HCT116 (cell line): ENCODE measurements at regions not wholly inside any gene's neighbourhood (a gene's known extent, or its start where the extent isn't known, plus 50 kb on each side); places are given as distances from the start of the nearest gene placed in this dataset.

Experiments
- ATAC-seq: fragments of 200-7000 bp; cut with Tn5 transposase; 2 replicates; pipeline ENCODE4 v1.9.1; 2020; ENCODE audit warnings: mild to moderate bottlenecking, moderate library complexity
- BruUV-seq: library from RNA; stranded (reverse); fragments of 400-500 nt; replicated peaks from 2 replicates; lab custom pipeline; 2021; lab: Mats Ljungman, UMichigan
- CTCF ChIA-PET: fragments of 300-600 bp; sonication (Branson Sonifier 250); formaldehyde crosslinking; loops from one replicate; lab custom pipeline; 2021; ENCODE audit warnings: antibody characterized with exemption; lab: Charles Lee
- POLR2A ChIA-PET: fragments of 300-600, 350-600 bp; sonication (Branson Sonifier 250); formaldehyde crosslinking; loops from one replicate; lab custom pipeline; 2021; ENCODE audit warnings: antibody characterized with exemption; lab: Charles Lee
- RAD21 ChIA-PET, 2 experiments: fragments of 300-600 bp; sonication (Branson Sonifier 250); formaldehyde crosslinking; loops; one replicate each; lab custom pipeline; 2023; ENCODE audit warnings: low total read pairs in 2 of 2; ENCODE audit not compliant: uncharacterized antibody in 2 of 2, unreplicated experiment in 2 of 2, low non-redundant PET in 1 of 2; lab: Charles Lee
- DNase-seq: peaks from one replicate; pipeline ENCODE4 v3.0.0-alpha.2; 2010; ENCODE audit warnings: low read depth, low spot score
- H2AFZ ChIP-seq: fragments of 200-600 bp; shearing (Covaris generic), sonication (generic); 2 replicates; pipeline ENCODE4 v1.6.1; 2017; ENCODE audit warnings: low read depth, mixed run types, mixed read lengths, antibody characterized with exemption, low read length; ENCODE audit not compliant: poor library complexity, severe bottlenecking
- H3K27ac ChIP-seq: 2 replicates; pipeline ENCODE4 v1.5.1; 2012; ENCODE audit warnings: low read depth, low read length
- H3K27me3 ChIP-seq: fragments of 200-600 bp; sonication (generic); 2 replicates; pipeline ENCODE4 v1.6.1; 2016; ENCODE audit warnings: mixed run types, low read length, mixed read lengths; ENCODE audit not compliant: insufficient read depth
- H3K36me3 ChIP-seq, 2 experiments: fragments of 200-500 bp in 1 of 2; fragments of 200-600 bp in 1 of 2; sonication (Bioruptor generic) in 1 of 2; sonication (generic) in 1 of 2; 2 replicates each; pipeline versions ENCODE4 v1.5.1 to v1.6.1; 2014 to 2016; ENCODE audit warnings: low read length in 2 of 2, inconsistent platforms in 1 of 2, mixed read lengths in 1 of 2, mixed run types in 1 of 2; ENCODE audit not compliant: insufficient read depth in 2 of 2, control insufficient read depth in 1 of 2
- H3K4me1 ChIP-seq, 2 experiments: fragments of 200-600 bp in 1 of 2; sonication (generic) in 1 of 2; 2 replicates each; pipeline versions ENCODE4 v1.5.1 to v1.6.1; 2012 to 2017; ENCODE audit warnings: low read length in 2 of 2, inconsistent platforms in 1 of 2, mild to moderate bottlenecking in 1 of 2, mixed read lengths in 1 of 2, mixed run types in 1 of 2, moderate library complexity in 1 of 2; ENCODE audit not compliant: insufficient read depth in 2 of 2, control insufficient read depth in 1 of 2
- H3K4me2 ChIP-seq: fragments of 200-600 bp; sonication (generic); 2 replicates; pipeline ENCODE4 v1.6.1; 2017; ENCODE audit warnings: mixed run types, low read length, mixed read lengths
- H3K4me3 ChIP-seq, 2 experiments: fragments of 200-600 bp in 1 of 2; sonication (generic) in 1 of 2; replicated peaks in 1 of 2; 2 replicates each; pipeline ENCODE4 v1.5.1; 2011 to 2016; ENCODE audit warnings: low read length in 2 of 2, control low read depth in 1 of 2, low read depth in 1 of 2, mild to moderate bottlenecking in 1 of 2, mixed read lengths in 1 of 2, mixed run types in 1 of 2
- H3K79me2 ChIP-seq: fragments of 200-600 bp; sonication (generic); 2 replicates; pipeline ENCODE4 v1.6.1; 2017; ENCODE audit warnings: mild to moderate bottlenecking, mixed run types, low read length, moderate library complexity, mixed read lengths; ENCODE audit not compliant: insufficient read depth
- H3K9ac ChIP-seq: fragments of 200-600 bp; sonication (generic); 2 replicates; pipeline ENCODE4 v1.6.1; 2016; ENCODE audit warnings: low read length, mixed read lengths
- H3K9me2 ChIP-seq: fragments of 200-600 bp; sonication (generic), shearing (Covaris generic); 2 replicates; pipeline ENCODE4 v1.6.1; 2017; ENCODE audit warnings: mixed run types, mild to moderate bottlenecking, moderate library complexity; ENCODE audit not compliant: insufficient read depth
- H3K9me3 ChIP-seq, 2 experiments: fragments of 200-500 bp in 1 of 2; fragments of 200-600 bp in 1 of 2; sonication (Bioruptor generic) in 1 of 2; sonication (generic) in 1 of 2; 2 replicates each; pipeline ENCODE4 v1.6.1; 2014 to 2017; ENCODE audit warnings: low read length in 2 of 2, mixed read lengths in 2 of 2, inconsistent platforms in 1 of 2, low read depth in 1 of 2, mild to moderate bottlenecking in 1 of 2, mixed run types in 1 of 2, moderate library complexity in 1 of 2; ENCODE audit not compliant: control insufficient read depth in 1 of 2, insufficient read depth in 1 of 2
- H4K20me1 ChIP-seq: fragments of 200-600 bp; sonication (generic), shearing (Covaris generic); 2 replicates; pipeline ENCODE4 v1.6.1; 2017; ENCODE audit warnings: mixed run types, mild to moderate bottlenecking, moderate library complexity; ENCODE audit not compliant: insufficient read depth
- CTCF ChIP-seq, 3 experiments: fragments of 200-600 bp in 1 of 3; sonication (generic) in 1 of 3; IDR thresholded peaks in 2 of 3; conservative IDR thresholded peaks in 1 of 3; 2 replicates each; pipeline ENCODE4 v1.5.1; 2012 to 2017; ENCODE audit warnings: low read depth in 2 of 3, low read length in 2 of 3, antibody characterized with exemption in 1 of 3, borderline replicate concordance in 1 of 3, control low read depth in 1 of 3, mild to moderate bottlenecking in 1 of 3, mixed read lengths in 1 of 3, mixed run types in 1 of 3, moderate library complexity in 1 of 3; ENCODE audit not compliant: insufficient read depth in 1 of 3
- ELF1 ChIP-seq: IDR thresholded peaks from 2 replicates; pipeline ENCODE4 v1.6.1; 2012; ENCODE audit warnings: low read depth, borderline replicate concordance
- POLR2A ChIP-seq: IDR thresholded peaks from 2 replicates; pipeline ENCODE4 v1.7.0; 2011; ENCODE audit warnings: borderline replicate concordance; ENCODE audit not compliant: insufficient read depth, insufficient read length; ENCODE audit errors: extremely low read depth
- POLR2AphosphoS5 ChIP-seq: IDR thresholded peaks from 2 replicates; pipeline ENCODE4 v1.6.1; 2011; ENCODE audit warnings: mild to moderate bottlenecking, low read depth, low read length, moderate library complexity
- SIN3A ChIP-seq: IDR thresholded peaks from 2 replicates; pipeline ENCODE4 v1.6.1; 2012; ENCODE audit warnings: low read depth
- SP1 ChIP-seq: IDR thresholded peaks from 2 replicates; pipeline ENCODE4 v1.6.1; 2012; ENCODE audit warnings: low read depth
- SRF ChIP-seq: IDR thresholded peaks from 2 replicates; pipeline ENCODE4 v1.6.1; 2012; ENCODE audit warnings: low read depth
- TCF7L2 ChIP-seq: IDR thresholded peaks from 2 replicates; pipeline ENCODE4 v1.7.0; 2011; ENCODE audit warnings: borderline replicate concordance, inconsistent platforms; ENCODE audit not compliant: insufficient read depth, insufficient read length; ENCODE audit errors: extremely low read depth
- ZFX ChIP-seq: fragments of 450-650 bp; IDR thresholded peaks from 2 replicates; pipeline ENCODE4 v1.6.1; 2017
- intact Hi-C: fragments of 100-400 bp; cut with micrococcal nuclease; formaldehyde crosslinking; loops from 2 replicates; pipeline ENCODE4 v1.10.0; 2022
- TF ChIP-seq, protein P1 (sequence below): IDR thresholded peaks from 2 replicates; pipeline ENCODE4 v1.6.1; 2012

GRCh38 chr2:139160836-139161235, 380.6 kb upstream of the NXPH2 start:
- no peak overlapping the region for H3K4me2 ChIP-seq
- BruUV-seq = no TSS peak
- POLR2A ChIA-PET = no interaction called here
- ATAC-seq (no peak), DNase-seq (no peak)
- no peaks in the 10 kb centered on the region for H3K9me3 ChIP-seq
- H2AFZ ChIP-seq = no peak overlapping the region
- H3K36me3 ChIP-seq = no peaks in the 10 kb centered on the region
- RAD21 ChIA-PET = no interaction called here
- CTCF ChIA-PET = no interaction called here
- H3K27me3 ChIP-seq = no peaks in the 10 kb centered on the region
- no peak overlapping the region for H3K4me3 ChIP-seq
- no peaks in the 10 kb centered on the region for H3K9me2 ChIP-seq
- no peaks in the 10 kb centered on the region for H4K20me1 ChIP-seq
- TF ChIP-seq POLR2A (no peak), CTCF (IDR thresholded peaks at IDR 0.05 in 2 of 3, conservative IDR thresholded peaks at IDR 0.05 in 1 of 3; ENCODE audit: borderline replicate concordance in 1 of 3, insufficient read depth in 1 of 3, low read depth in 2 of 3, low read length in 2 of 3) (no peak)
- TF ChIP-seq, protein P1, sequence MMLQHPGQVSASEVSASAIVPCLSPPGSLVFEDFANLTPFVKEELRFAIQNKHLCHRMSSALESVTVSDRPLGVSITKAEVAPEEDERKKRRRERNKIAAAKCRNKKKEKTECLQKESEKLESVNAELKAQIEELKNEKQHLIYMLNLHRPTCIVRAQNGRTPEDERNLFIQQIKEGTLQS = no peak
- no peak overlapping the region for H3K9ac ChIP-seq
- H3K79me2 ChIP-seq = no peaks in the 10 kb centered on the region
- no peaks in the 10 kb centered on the region for H3K4me1 ChIP-seq
- no peak overlapping the region for H3K27ac ChIP-seq
- intact Hi-C loops = no loop called here

- no peak overlapping the region for H3K4me2 ChIP-seq
- no TSS peak for BruUV-seq
- H3K4me1 ChIP-seq = no peaks in the 10 kb centered on the region
- no peak overlapping the region for H2AFZ ChIP-seq
- H3K4me3 ChIP-seq = no peak overlapping the region
- RAD21 ChIA-PET = no interaction called here
- no peaks in the 10 kb centered on the region for H3K9me2 ChIP-seq
- no peak overlapping the region for H3K27ac ChIP-seq
- POLR2A ChIA-PET = no interaction called here
- CTCF ChIA-PET = no interaction called here
- DNase-seq (no peak), ATAC-seq (no peak)
- H3K9me3 ChIP-seq = no peaks in the 10 kb centered on the region
- H3K79me2 ChIP-seq = no peaks in the 10 kb centered on the region
- intact Hi-C loops = no loop called here
- H4K20me1 ChIP-seq = no peaks in the 10 kb centered on the region
- H3K9ac ChIP-seq = no peak overlapping the region
- H3K27me3 ChIP-seq = no peaks in the 10 kb centered on the region
- TF ChIP-seq SP1 (no peak), SIN3A (no peak), ELF1 (no peak), POLR2AphosphoS5 (no peak), SRF (no peak), TCF7L2 (no peak), ZFX (no peak)
- H3K36me3 ChIP-seq = no peaks in the 10 kb centered on the region
Observed at GRCh38 chr2:139159177-139159576, 379.0 kb upstream of the NXPH2 start.
